H9 (cell line): ENCODE measurements at regions not wholly inside any gene's neighbourhood (a gene's known extent, or its start where the extent isn't known, plus 50 kb on each side); places are given as distances from the start of the nearest gene placed in this dataset.

Experiments used
- DNase-seq: peaks from one replicate; pipeline ENCODE4 v3.0.0-alpha.2; 2017
- H2AFZ ChIP-seq: one replicate; pipeline ENCODE4 v1.6.1; 2013; ENCODE audit warnings: mild to moderate bottlenecking, low read length, control low read depth, moderate library complexity
- H2AK5ac ChIP-seq: 2 replicates; pipeline ENCODE4 v1.6.1; 2013; ENCODE audit warnings: low read length, control low read depth, mixed read lengths; ENCODE audit not compliant: insufficient read length
- H2BK120ac ChIP-seq: one replicate; pipeline ENCODE4 v1.6.1; 2013; ENCODE audit warnings: low read depth, mild to moderate bottlenecking, low read length, control low read depth, inconsistent platforms; ENCODE audit not compliant: poor library complexity, severe bottlenecking
- H2BK12ac ChIP-seq: 2 replicates; pipeline ENCODE4 v1.6.1; 2013; ENCODE audit warnings: low read length, control low read depth, mixed read lengths, low read depth; ENCODE audit not compliant: insufficient read length
- H2BK15ac ChIP-seq: 2 replicates; pipeline ENCODE4 v1.6.1; 2013; ENCODE audit warnings: low read depth, low read length, control low read depth
- H2BK20ac ChIP-seq: one replicate; pipeline ENCODE4 v1.6.1; 2013; ENCODE audit warnings: low read depth, mild to moderate bottlenecking, low read length, control low read depth, inconsistent platforms; ENCODE audit not compliant: poor library complexity, severe bottlenecking
- H2BK5ac ChIP-seq: 2 replicates; pipeline ENCODE4 v1.6.1; 2013; ENCODE audit warnings: low read length, control low read depth, mixed read lengths; ENCODE audit not compliant: insufficient read length
- H3K14ac ChIP-seq: 2 replicates; pipeline ENCODE4 v1.6.1; 2013; ENCODE audit warnings: low read length, control low read depth; ENCODE audit not compliant: insufficient read depth
- H3K18ac ChIP-seq: 2 replicates; pipeline ENCODE4 v1.6.1; 2013; ENCODE audit warnings: low read depth, mild to moderate bottlenecking, mixed read lengths, low read length, control low read depth; ENCODE audit not compliant: insufficient read length
- H3K23ac ChIP-seq: 2 replicates; pipeline ENCODE4 v1.6.1; 2013; ENCODE audit warnings: low read length, control low read depth, mixed read lengths, low read depth; ENCODE audit not compliant: insufficient read length
- H3K23me2 ChIP-seq: 2 replicates; pipeline ENCODE4 v1.6.1; 2013; ENCODE audit warnings: low read depth, mild to moderate bottlenecking, mixed read lengths, low read length, control low read depth; ENCODE audit not compliant: insufficient read length, poor library complexity, severe bottlenecking
- H3K27ac ChIP-seq: 2 replicates; pipeline ENCODE4 v1.5.1; 2013; ENCODE audit warnings: low read length, control low read depth, mixed read lengths, low read depth; ENCODE audit not compliant: insufficient read length
- H3K27me3 ChIP-seq: 2 replicates; pipeline ENCODE4 v1.6.1; 2013; ENCODE audit warnings: low read length, control low read depth, inconsistent platforms; ENCODE audit not compliant: insufficient read depth
- H3K4ac ChIP-seq: 2 replicates; pipeline ENCODE4 v1.6.1; 2013; ENCODE audit warnings: low read depth, mild to moderate bottlenecking, control low read depth, inconsistent platforms, low read length, moderate library complexity
- H3K4me1 ChIP-seq: 2 replicates; pipeline ENCODE4 v1.6.1; 2013; ENCODE audit warnings: low read length, control low read depth, inconsistent platforms; ENCODE audit not compliant: insufficient read depth
- H3K4me2 ChIP-seq: 2 replicates; pipeline ENCODE4 v1.6.1; 2013; ENCODE audit warnings: low read length, control low read depth, mixed read lengths; ENCODE audit not compliant: insufficient read length, insufficient read depth
- H3K56ac ChIP-seq: 2 replicates; pipeline ENCODE4 v1.6.1; 2013; ENCODE audit warnings: low read depth, mild to moderate bottlenecking, mixed read lengths, low read length, control low read depth; ENCODE audit not compliant: insufficient read length
- H3K79me1 ChIP-seq: 2 replicates; pipeline ENCODE4 v1.6.1; 2013; ENCODE audit warnings: low read depth, mild to moderate bottlenecking, moderate library complexity, low read length, control low read depth, inconsistent platforms; ENCODE audit not compliant: insufficient read depth, poor library complexity, severe bottlenecking
- H3K79me2 ChIP-seq: 2 replicates; pipeline ENCODE4 v1.6.1; 2013; ENCODE audit warnings: low read length, control low read depth, inconsistent platforms; ENCODE audit not compliant: insufficient read depth
- H3K9ac ChIP-seq: 2 replicates; pipeline ENCODE4 v1.6.1; 2013; ENCODE audit warnings: low read length, control low read depth, mixed read lengths; ENCODE audit not compliant: insufficient read length; ENCODE audit errors: extremely low read depth
- H3K9me3 ChIP-seq: one replicate; pipeline ENCODE4 v1.6.1; 2013; ENCODE audit warnings: low read depth, low read length, inconsistent platforms; ENCODE audit not compliant: control insufficient read depth
- H3T11ph ChIP-seq: one replicate; pipeline ENCODE4 v1.6.1; 2013; ENCODE audit warnings: mild to moderate bottlenecking, low read length, control low read depth, inconsistent platforms
- H4K20me1 ChIP-seq: one replicate; pipeline ENCODE4 v1.6.1; 2013; ENCODE audit not compliant: control insufficient read depth, insufficient read length, insufficient read depth
- H4K5ac ChIP-seq: 2 replicates; pipeline ENCODE4 v1.6.1; 2013; ENCODE audit warnings: low read depth, mild to moderate bottlenecking, mixed read lengths, low read length, control low read depth; ENCODE audit not compliant: insufficient read length
- H4K8ac ChIP-seq: replicated peaks from 2 replicates; pipeline ENCODE4 v1.6.1; 2013; ENCODE audit warnings: low read length, control low read depth, mixed read lengths, low read depth; ENCODE audit not compliant: insufficient read length
- H4K91ac ChIP-seq: 2 replicates; pipeline ENCODE4 v1.6.1; 2013; ENCODE audit warnings: low read depth, mild to moderate bottlenecking, moderate library complexity, mixed read lengths, low read length, control low read depth; ENCODE audit not compliant: insufficient read length
- H3K27ac Mint-ChIP-seq, 3 experiments: 2 replicates in 2 of 3; 3 replicates in 1 of 3; pipeline ENCODE4 v1.8.0; 2020 to 2021; ENCODE audit warnings: mixed read lengths in 3 of 3, mild to moderate bottlenecking in 1 of 3, moderate library complexity in 1 of 3
- H3K27me3 Mint-ChIP-seq: 2 replicates; pipeline ENCODE4 v1.8.0; 2021; ENCODE audit warnings: low read depth, mild to moderate bottlenecking, moderate library complexity, mixed read lengths
- H3K36me3 Mint-ChIP-seq, 3 experiments: 2 replicates in 2 of 3; 3 replicates in 1 of 3; pipeline ENCODE4 v1.8.0; 2020 to 2021; ENCODE audit warnings: low read depth in 3 of 3, mixed read lengths in 3 of 3; ENCODE audit not compliant: insufficient read depth in 1 of 3
- H3K4me1 Mint-ChIP-seq, 2 experiments: 2 replicates each; pipeline ENCODE4 v1.8.0; 2020; ENCODE audit warnings: mixed read lengths in 2 of 2
- H3K4me3 Mint-ChIP-seq, 2 experiments: 2 replicates in 1 of 2; 3 replicates in 1 of 2; pipeline ENCODE4 v1.8.0; 2020 to 2021; ENCODE audit warnings: mild to moderate bottlenecking in 2 of 2, mixed read lengths in 2 of 2, moderate library complexity in 1 of 2
- H3K9me3 Mint-ChIP-seq, 2 experiments: 2 replicates in 1 of 2; 3 replicates in 1 of 2; pipeline ENCODE4 v1.8.0; 2020; ENCODE audit warnings: mild to moderate bottlenecking in 2 of 2, mixed read lengths in 2 of 2, moderate library complexity in 1 of 2
- WGBS: extraction: QIAGEN DNeasy Blood & Tissue Kit; methylation state at CpG from one replicate; pipeline ENCODE4 v1.1.7; 2013; ENCODE audit warnings: missing lambda C conversion rate, low lambda C conversion rate, mixed read lengths; ENCODE audit not compliant: insufficient read length; ENCODE audit errors: extremely low coverage; 5-methylcytosine and 5-hydroxymethylcytosine counted together
- TF ChIP-seq, protein P1 (sequence below): fragments of 200-600 bp; sonication (generic); conservative IDR thresholded peaks from 3 replicates; pipeline ENCODE4 v1.8.0; 2021; ENCODE audit warnings: antibody characterized with exemption, mild to moderate bottlenecking

GRCh38 chr18:37717656-37718055, 152.1 kb upstream of the CELF4 start:
- Mint-ChIP-seq H3K4me3 (no peak overlapping the region), H3K36me3 (no peaks in the 10 kb centered on the region), H3K9me3 (no peaks in the 10 kb centered on the region), H3K4me1 (peaks cover 0 to 4% of the 10 kb centered on the region in 2 experiments; a peak in 2 of 4 replicates), H3K27me3 (peaks cover 12% of the 10 kb centered on the region), H3K27ac (no peak overlapping the region)
- no peak overlapping the region for H3K56ac ChIP-seq
- H3K79me2 ChIP-seq, result no peaks in the 10 kb centered on the region
- H3K9ac ChIP-seq, result no peak overlapping the region
- no peak overlapping the region for H4K91ac ChIP-seq
- WGBS, result no CpG with 5 or more reads among the region's 2 CpGs
- no peaks in the 10 kb centered on the region for H3K4me1 ChIP-seq
- H3K23me2 ChIP-seq, result no peaks in the 10 kb centered on the region
- H2BK12ac ChIP-seq, result no peak overlapping the region
- no peak overlapping the region for H3K4me2 ChIP-seq
- H2AFZ ChIP-seq, result no peak overlapping the region
- H3K9me3 ChIP-seq, result no peaks in the 10 kb centered on the region
- no peak overlapping the region for H2AK5ac ChIP-seq
- H2BK20ac ChIP-seq, result no peak overlapping the region
- no peak overlapping the region for H3K23ac ChIP-seq
- H3K4ac ChIP-seq, result no peak overlapping the region
- H2BK5ac ChIP-seq, result no peak overlapping the region
- H3T11ph ChIP-seq, result no peak overlapping the region
- no peak for DNase-seq
- H3K14ac ChIP-seq, result no peak overlapping the region
- TF ChIP-seq, protein P1, sequence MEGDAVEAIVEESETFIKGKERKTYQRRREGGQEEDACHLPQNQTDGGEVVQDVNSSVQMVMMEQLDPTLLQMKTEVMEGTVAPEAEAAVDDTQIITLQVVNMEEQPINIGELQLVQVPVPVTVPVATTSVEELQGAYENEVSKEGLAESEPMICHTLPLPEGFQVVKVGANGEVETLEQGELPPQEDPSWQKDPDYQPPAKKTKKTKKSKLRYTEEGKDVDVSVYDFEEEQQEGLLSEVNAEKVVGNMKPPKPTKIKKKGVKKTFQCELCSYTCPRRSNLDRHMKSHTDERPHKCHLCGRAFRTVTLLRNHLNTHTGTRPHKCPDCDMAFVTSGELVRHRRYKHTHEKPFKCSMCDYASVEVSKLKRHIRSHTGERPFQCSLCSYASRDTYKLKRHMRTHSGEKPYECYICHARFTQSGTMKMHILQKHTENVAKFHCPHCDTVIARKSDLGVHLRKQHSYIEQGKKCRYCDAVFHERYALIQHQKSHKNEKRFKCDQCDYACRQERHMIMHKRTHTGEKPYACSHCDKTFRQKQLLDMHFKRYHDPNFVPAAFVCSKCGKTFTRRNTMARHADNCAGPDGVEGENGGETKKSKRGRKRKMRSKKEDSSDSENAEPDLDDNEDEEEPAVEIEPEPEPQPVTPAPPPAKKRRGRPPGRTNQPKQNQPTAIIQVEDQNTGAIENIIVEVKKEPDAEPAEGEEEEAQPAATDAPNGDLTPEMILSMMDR, result no peak
- no peaks in the 10 kb centered on the region for H3K79me1 ChIP-seq
- H3K27me3 ChIP-seq, result no peaks in the 10 kb centered on the region
- H4K5ac ChIP-seq, result no peak overlapping the region
- H2BK15ac ChIP-seq, result no peak overlapping the region
- H2BK120ac ChIP-seq, result no peak overlapping the region
- no peak overlapping the region for H4K8ac ChIP-seq
- no peak overlapping the region for H3K18ac ChIP-seq
- no peaks in the 10 kb centered on the region for H4K20me1 ChIP-seq
- H3K27ac ChIP-seq, result no peak overlapping the region
